Esophagus (tissue), 2 donors: ENCODE measurements at regions not wholly inside any gene's neighbourhood (a gene's known extent, or its start where the extent isn't known, plus 50 kb on each side); places are given as distances from the start of the nearest gene placed in this dataset.

Experiments used
- H3K27ac ChIP-seq, 2 donors: one replicate each; pipeline ENCODE4 v1.5.1; 2013; ENCODE audit warnings: low read depth in 2 of 2, mild to moderate bottlenecking in 2 of 2, inconsistent platforms in 1 of 2, low read length in 1 of 2, moderate library complexity in 1 of 2
- H3K27me3 ChIP-seq, 2 donors: one replicate each; pipeline ENCODE4 v1.6.1; 2013; ENCODE audit warnings: low read length in 2 of 2, control low read depth in 1 of 2, mild to moderate bottlenecking in 1 of 2; ENCODE audit not compliant: insufficient read depth in 2 of 2, control insufficient read depth in 1 of 2
- H3K36me3 ChIP-seq, 2 donors: one replicate each; pipeline ENCODE4 v1.6.1; 2013; ENCODE audit warnings: low read length in 1 of 2; ENCODE audit not compliant: control insufficient read depth in 2 of 2, insufficient read depth in 2 of 2
- H3K4me1 ChIP-seq, 2 donors: one replicate each; pipeline ENCODE4 v1.6.1; 2013; ENCODE audit warnings: low read length in 1 of 2; ENCODE audit not compliant: control insufficient read depth in 2 of 2, insufficient read depth in 2 of 2
- H3K4me3 ChIP-seq, 2 donors: one replicate each; pipeline ENCODE4 v1.5.1; 2013; ENCODE audit warnings: low read length in 2 of 2, mild to moderate bottlenecking in 2 of 2, low read depth in 1 of 2, moderate library complexity in 1 of 2
- H3K9me3 ChIP-seq, 2 donors: one replicate each; pipeline ENCODE4 v1.6.1; 2013; ENCODE audit warnings: mild to moderate bottlenecking in 2 of 2, low read depth in 1 of 2, low read length in 1 of 2, moderate library complexity in 1 of 2; ENCODE audit not compliant: control insufficient read depth in 2 of 2, insufficient read depth in 1 of 2
- WGBS, 2 donors: extraction: QIAGEN DNeasy Blood & Tissue Kit; methylation state at CpG; one replicate each; pipeline ENCODE4 v1.1.7; 2013; 5-methylcytosine and 5-hydroxymethylcytosine counted together
- donor health status: healthy with polysubstance abuse.
- donor health status: Bipolar disorder and iron deficiency.

DNA sequence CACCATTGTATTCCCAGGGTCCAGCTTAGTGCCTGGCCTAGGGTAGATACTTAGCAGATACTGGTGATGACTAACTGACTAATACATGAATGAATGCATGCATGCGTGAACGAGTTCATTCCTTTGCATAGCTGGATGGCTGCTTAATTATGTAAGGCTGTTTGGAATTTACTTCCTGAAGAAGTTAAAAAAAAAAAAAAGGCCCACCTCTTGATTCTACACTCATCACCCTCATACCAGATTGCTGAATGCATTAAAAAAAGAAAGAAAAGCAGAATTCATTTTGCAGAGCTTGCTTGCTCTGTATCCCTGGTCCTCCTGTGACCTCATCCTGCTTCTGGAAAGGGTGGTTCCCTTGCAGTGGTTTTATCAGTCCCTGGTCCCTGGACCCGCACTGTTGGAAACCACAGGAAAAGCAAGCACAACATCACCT, 277.6 kb upstream of the CFAP20DC start:
- no peak overlapping the region for H3K4me3 ChIP-seq
- no peaks in the 10 kb centered on the region for H3K36me3 ChIP-seq
- H3K27me3 ChIP-seq = no peaks in the 10 kb centered on the region
- H3K27ac ChIP-seq = no peak overlapping the region
- WGBS, 2 donors = 58 to 61% methylated on average over 3 of the region's 3 CpGs
- no peaks in the 10 kb centered on the region for H3K4me1 ChIP-seq
- H3K9me3 ChIP-seq = no peaks in the 10 kb centered on the region

DNA sequence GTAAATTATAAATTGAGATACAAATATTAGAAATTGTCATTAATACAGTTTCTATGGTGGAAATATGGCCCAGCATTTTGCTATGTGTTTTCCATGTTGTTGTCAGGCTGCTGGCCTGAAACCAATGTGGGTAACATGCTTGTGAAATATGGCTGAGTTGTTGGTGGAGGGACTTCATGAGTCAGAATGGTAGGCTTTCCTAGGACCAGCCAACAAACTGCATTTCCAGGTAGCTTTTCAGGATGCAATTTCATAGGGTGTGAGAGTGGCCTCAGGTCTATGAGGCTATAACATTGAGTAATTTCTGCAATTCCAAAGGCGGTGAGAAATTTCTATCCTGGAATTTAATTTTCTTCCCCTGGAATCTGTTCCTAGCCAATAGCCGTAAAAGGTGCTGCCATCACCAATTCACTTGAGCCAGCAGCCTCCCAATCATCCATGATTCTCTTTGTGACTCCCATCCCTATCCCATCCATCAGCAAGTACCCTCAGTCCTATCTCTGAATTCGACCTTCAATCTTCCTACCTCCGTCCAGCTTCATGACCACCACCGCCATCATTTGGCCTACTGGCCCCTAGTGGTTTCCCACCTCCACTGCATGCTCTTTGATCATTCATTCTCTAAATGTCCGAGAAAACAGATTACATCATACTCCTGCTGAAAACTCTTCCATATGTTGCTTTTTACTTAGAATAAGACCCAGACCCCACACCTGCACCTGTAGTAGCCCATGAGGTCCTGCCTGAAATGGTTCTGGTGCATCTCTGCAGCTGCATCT, 276.6 kb upstream of the CFAP20DC start:
- no peak overlapping the region for H3K27ac ChIP-seq
- H3K4me1 ChIP-seq = no peaks in the 10 kb centered on the region
- H3K36me3 ChIP-seq = no peaks in the 10 kb centered on the region
- WGBS, 2 donors = 92 to 93% methylated on average over 6 of the region's 6 CpGs
- H3K4me3 ChIP-seq = no peak overlapping the region
- H3K9me3 ChIP-seq = no peaks in the 10 kb centered on the region
- no peaks in the 10 kb centered on the region for H3K27me3 ChIP-seq

DNA sequence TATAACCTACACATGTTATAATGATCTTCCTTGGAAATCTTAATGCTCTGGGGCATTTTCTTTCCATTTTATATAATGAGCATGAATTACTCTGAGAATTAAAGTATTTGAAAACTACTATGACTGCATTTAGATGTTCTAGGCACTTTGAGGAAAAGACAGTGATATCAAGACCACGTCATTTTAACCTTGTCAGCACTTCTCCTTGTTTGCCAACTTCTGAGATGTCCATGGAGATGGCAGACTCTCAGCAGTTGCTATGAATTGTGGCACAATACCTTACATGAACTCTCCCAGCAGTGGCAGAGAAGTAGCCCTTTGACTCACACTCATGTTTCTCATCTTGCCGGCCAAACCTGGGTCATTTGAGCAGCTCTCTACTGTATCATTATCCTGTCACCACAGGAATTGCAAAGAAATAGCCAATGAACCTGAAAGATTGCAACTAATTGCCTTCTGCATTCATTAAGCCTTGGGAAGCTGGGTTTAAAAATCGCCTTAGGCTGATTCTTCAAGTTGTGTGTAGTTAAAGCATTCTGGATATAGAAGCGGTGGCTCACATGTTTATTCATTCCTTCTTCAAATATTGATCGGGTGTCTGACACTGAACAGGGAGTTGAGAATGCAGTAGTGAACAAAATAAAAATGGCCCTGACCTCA, 272.2 kb upstream of the CFAP20DC start:
- no peaks in the 10 kb centered on the region for H3K9me3 ChIP-seq
- WGBS, 2 donors = 81 to 83% methylated on average over 5 of the region's 5 CpGs

DNA sequence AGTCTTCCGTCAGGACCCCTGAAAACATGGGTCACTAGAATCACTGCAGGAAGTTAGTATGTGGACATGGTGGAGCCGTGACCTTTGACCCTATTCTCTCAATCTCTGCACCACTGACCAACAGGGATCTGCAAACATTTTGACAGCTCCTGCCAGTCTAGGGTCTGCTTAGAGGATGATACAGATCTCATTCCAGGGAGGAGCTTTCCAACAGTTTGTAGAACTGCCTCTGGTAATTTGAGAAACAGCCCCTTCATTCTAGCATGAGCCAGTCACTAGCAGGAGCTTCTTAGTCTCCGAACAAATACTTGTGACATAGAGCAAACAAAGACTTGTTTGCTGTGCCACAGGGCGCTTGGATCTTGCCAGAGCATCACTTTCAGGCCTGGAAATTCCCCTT, 270.3 kb upstream of the CFAP20DC start:
- Histone ChIP-seq H3K9me3 (no peaks in the 10 kb centered on the region), H3K4me1 (no peaks in the 10 kb centered on the region), H3K4me3 (no peak overlapping the region), H3K36me3 (no peaks in the 10 kb centered on the region), H3K27ac (no peak overlapping the region), H3K27me3 (no peaks in the 10 kb centered on the region)
- 67 to 69% methylated on average over 4 of the region's 4 CpGs for WGBS, 2 donors

More for the DNA sequence above, 272.2 kb upstream of the CFAP20DC start:
- H3K27ac ChIP-seq = no peak overlapping the region
- H3K36me3 ChIP-seq = no peaks in the 10 kb centered on the region
- H3K4me1 ChIP-seq = no peaks in the 10 kb centered on the region
- H3K27me3 ChIP-seq = no peaks in the 10 kb centered on the region
- no peak overlapping the region for H3K4me3 ChIP-seq

- H3K36me3 ChIP-seq = no peaks in the 10 kb centered on the region
- no peak overlapping the region for H3K4me3 ChIP-seq
- H3K27me3 ChIP-seq = no peaks in the 10 kb centered on the region
- no peaks in the 10 kb centered on the region for H3K9me3 ChIP-seq
- no peaks in the 10 kb centered on the region for H3K4me1 ChIP-seq
- H3K27ac ChIP-seq = no peak overlapping the region
- 81 to 89% methylated on average over 4 of the region's 4 CpGs for WGBS, 2 donors
Measured at GRCh38 chr3:59319442-59319841, 269.6 kb upstream of the CFAP20DC start.

- Histone ChIP-seq H3K27ac (no peak overlapping the region), H3K36me3 (no peaks in the 10 kb centered on the region), H3K9me3 (no peaks in the 10 kb centered on the region), H3K4me1 (no peaks in the 10 kb centered on the region), H3K4me3 (no peak overlapping the region), H3K27me3 (no peaks in the 10 kb centered on the region)
- 46 to 61% methylated on average over 1 of the region's 1 CpG for WGBS, 2 donors
Measured at GRCh38 chr3:59318881-59319280, 269.1 kb upstream of the CFAP20DC start.

DNA sequence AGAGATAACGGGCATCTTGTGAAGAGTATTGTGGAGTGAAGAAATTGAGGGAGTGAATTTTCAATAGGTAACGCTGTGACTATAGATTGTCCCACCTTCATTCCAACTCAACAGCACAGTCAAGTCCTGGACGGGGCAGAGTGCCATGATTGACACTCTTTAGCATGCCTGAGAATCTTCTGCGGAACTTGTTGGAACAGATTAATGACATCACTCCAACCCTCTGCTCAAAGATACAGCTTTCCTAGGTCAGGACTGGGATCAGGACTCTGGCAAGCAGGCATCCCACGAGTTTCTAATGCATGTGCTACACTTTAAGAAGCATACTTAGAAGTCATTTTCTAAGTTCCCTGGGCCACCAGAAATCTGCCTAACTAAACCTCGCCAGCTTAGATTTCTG, 267.6 kb upstream of the CFAP20DC start:
- WGBS, 2 donors = 76 to 82% methylated on average over 6 of the region's 6 CpGs
- H3K9me3 ChIP-seq = no peaks in the 10 kb centered on the region
- no peak overlapping the region for H3K4me3 ChIP-seq
- H3K36me3 ChIP-seq = no peaks in the 10 kb centered on the region
- H3K27me3 ChIP-seq = no peaks in the 10 kb centered on the region
- H3K4me1 ChIP-seq = no peaks in the 10 kb centered on the region
- H3K27ac ChIP-seq = no peak overlapping the region

DNA sequence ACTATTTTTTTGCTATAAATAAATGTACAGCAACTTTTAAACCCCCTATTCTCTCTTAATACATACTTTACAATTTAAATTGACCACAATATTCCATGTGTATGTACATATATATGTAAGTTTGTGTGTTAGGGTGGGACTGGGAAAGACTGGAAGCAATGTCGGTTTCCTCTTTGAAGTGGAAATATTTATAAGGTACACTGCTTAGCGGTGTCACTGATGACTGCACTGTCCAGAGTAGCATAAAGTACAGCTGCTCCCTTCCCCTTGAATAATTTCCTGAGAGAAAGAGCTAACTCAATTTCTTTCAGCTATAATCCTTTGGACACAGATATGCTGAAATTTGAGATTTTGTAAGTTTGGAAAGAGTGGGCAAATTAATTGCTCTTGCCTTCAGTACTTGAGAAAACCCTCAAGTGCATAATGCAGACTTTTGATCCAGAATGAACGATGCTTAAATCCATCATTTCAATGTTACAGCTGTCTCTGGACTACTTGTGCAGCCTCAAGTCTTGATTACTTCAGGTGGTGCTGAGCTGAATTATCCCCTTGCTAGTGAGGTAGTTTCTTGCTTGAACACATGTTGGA, 267.0 kb upstream of the CFAP20DC start:
- no peak overlapping the region for H3K4me3 ChIP-seq
- H3K27me3 ChIP-seq = no peaks in the 10 kb centered on the region
- no peaks in the 10 kb centered on the region for H3K9me3 ChIP-seq
- no peaks in the 10 kb centered on the region for H3K36me3 ChIP-seq
- H3K4me1 ChIP-seq = no peaks in the 10 kb centered on the region
- 71 to 74% methylated on average over 3 of the region's 3 CpGs for WGBS, 2 donors
- no peak overlapping the region for H3K27ac ChIP-seq

- Histone ChIP-seq H3K27me3 (no peaks in the 10 kb centered on the region), H3K4me1 (no peaks in the 10 kb centered on the region), H3K9me3 (no peaks in the 10 kb centered on the region), H3K4me3 (no peak overlapping the region), H3K36me3 (no peaks in the 10 kb centered on the region), H3K27ac (no peak overlapping the region)
- 63 to 71% methylated on average over 2 of the region's 2 CpGs for WGBS, 2 donors
Measured at GRCh38 chr3:59313365-59313764, 263.5 kb upstream of the CFAP20DC start.
